GM19351 (cell line): ENCODE measurements at regions not wholly inside any gene's neighbourhood (a gene's known extent, or its start where the extent isn't known, plus 50 kb on each side); places are given as distances from the start of the nearest gene placed in this dataset.

Source experiments
- ATAC-seq: cut with Tn5 transposase; IDR thresholded peaks from one replicate; pipeline ENCODE4 v1.9.1; 2021; ENCODE audit warnings: mild to moderate bottlenecking, moderate library complexity; ENCODE audit not compliant: unreplicated experiment

- no peak for ATAC-seq
These were observed 190.2 kb downstream of the GALR1 start for GRCh38 chr18:77439888-77440287.

- no peak for ATAC-seq
These were observed 192.7 kb downstream of the GALR1 start for GRCh38 chr18:77442393-77442792.

- no peak for ATAC-seq
These were observed 194.7 kb downstream of the GALR1 start for GRCh38 chr18:77444385-77444784.

- no peak for ATAC-seq
These were observed 198.4 kb downstream of the GALR1 start for GRCh38 chr18:77448046-77448445.

GRCh38 chr18:77455004-77455403, 205.4 kb downstream of the GALR1 start:
- no peak for ATAC-seq

GRCh38 chr18:77457681-77458080, 208.0 kb downstream of the GALR1 start:
- no peak for ATAC-seq

- ATAC-seq: no peak
These were observed 211.5 kb downstream of the GALR1 start for GRCh38 chr18:77461062-77461688.

- no peak for ATAC-seq
These were observed 215.3 kb downstream of the GALR1 start for GRCh38 chr18:77464917-77465316.

- ATAC-seq: no peak
These were observed 217.2 kb downstream of the GALR1 start for GRCh38 chr18:77466890-77467289.

- no peak for ATAC-seq
These were observed 219.5 kb downstream of the GALR1 start for GRCh38 chr18:77469131-77469530.

- no peak for ATAC-seq
These were observed 221.1 kb downstream of the GALR1 start for GRCh38 chr18:77470569-77471413.

GRCh38 chr18:77472509-77472908, 222.9 kb downstream of the GALR1 start:
- no peak for ATAC-seq

GRCh38 chr18:77478646-77479442, 229.2 kb downstream of the GALR1 start:
- no peak for ATAC-seq

- ATAC-seq: no peak
These were observed 231.9 kb downstream of the GALR1 start for GRCh38 chr18:77481541-77481940.

- no peak for ATAC-seq
These were observed 232.8 kb downstream of the GALR1 start for GRCh38 chr18:77482190-77483085.

- ATAC-seq: no peak
These were observed 237.3 kb downstream of the GALR1 start for GRCh38 chr18:77486985-77487384.

- ATAC-seq: no peak
These were observed 238.5 kb downstream of the GALR1 start for GRCh38 chr18:77487951-77488740.

GRCh38 chr18:77495079-77495478, 245.4 kb downstream of the GALR1 start:
- no peak for ATAC-seq

GRCh38 chr18:77495982-77496690, 246.5 kb downstream of the GALR1 start:
- peak; percentile 44 for ATAC-seq
